Testis (tissue), 2 donors: ENCODE measurements at regions not wholly inside any gene's neighbourhood (a gene's known extent, or its start where the extent isn't known, plus 50 kb on each side); places are given as distances from the start of the nearest gene placed in this dataset.

Experiments used
- CTCF ChIP-seq, 3 experiments: fragments of 450-650 bp in 2 of 3; fragments of 200-600 bp in 1 of 3; sonication (generic) in 1 of 3; IDR thresholded peaks; one replicate each; pipeline ENCODE4 v1.5.1; 2016 to 2019; ENCODE audit warnings: antibody characterized with exemption in 3 of 3, mild to moderate bottlenecking in 2 of 3, moderate library complexity in 1 of 3
- POLR2A ChIP-seq: fragments of 450-650 bp; IDR thresholded peaks from one replicate; pipeline ENCODE4 v1.6.1; 2017; ENCODE audit warnings: antibody characterized with exemption, mild to moderate bottlenecking, moderate library complexity

- no peak for TF ChIP-seq CTCF (IDR thresholded peaks at IDR 0.05)
- no peak for TF ChIP-seq POLR2A
Measured at GRCh38 chr6:132993738-132994137, 179.4 kb downstream of the RPS12 start.
